Neural cell (in vitro differentiated cells): ENCODE measurements at regions not wholly inside any gene's neighbourhood (a gene's known extent, or its start where the extent isn't known, plus 50 kb on each side); places are given as distances from the start of the nearest gene placed in this dataset.

Experiments used
- CTCF ChIP-seq: fragments of 450-650 bp; IDR thresholded peaks from 2 replicates; pipeline ENCODE4 v1.5.1; 2014; ENCODE audit warnings: antibody characterized with exemption, mild to moderate bottlenecking, moderate library complexity; ENCODE audit not compliant: poor library complexity, severe bottlenecking
- EZH2 ChIP-seq: fragments of 200-600, 300-800 bp; shearing (Covaris generic), sonication (generic); IDR thresholded peaks from 2 replicates; pipeline ENCODE4 v1.6.1; 2014; ENCODE audit warnings: antibody characterized with exemption, low read length, borderline replicate concordance, mild to moderate bottlenecking; ENCODE audit not compliant: insufficient read depth, poor library complexity, severe bottlenecking
- POLR2AphosphoS5 ChIP-seq: IDR thresholded peaks from 2 replicates; pipeline ENCODE4 v1.6.1; 2012
- RAD21 ChIP-seq: fragments of 450-650 bp; conservative IDR thresholded peaks from 2 replicates; pipeline ENCODE4 v1.6.1; 2014; ENCODE audit warnings: antibody characterized with exemption, mild to moderate bottlenecking, moderate library complexity

- no peak for TF ChIP-seq POLR2AphosphoS5
- TF ChIP-seq RAD21, result no peak
- no peak for TF ChIP-seq EZH2
- TF ChIP-seq CTCF, result no peak
These were observed 364.2 kb downstream of the SLITRK2 start for GRCh38 chrX:146181858-146182257.
